NCI-H748 (cell line): ENCODE measurements at regions not wholly inside any gene's neighbourhood (a gene's known extent, or its start where the extent isn't known, plus 50 kb on each side); places are given as distances from the start of the nearest gene placed in this dataset.

Experiments used
- DNase-seq: peaks from one replicate; lab custom pipeline; 2025; ENCODE audit not compliant: unreplicated experiment; lab: John Stamatoyannopoulos, UW

DNA sequence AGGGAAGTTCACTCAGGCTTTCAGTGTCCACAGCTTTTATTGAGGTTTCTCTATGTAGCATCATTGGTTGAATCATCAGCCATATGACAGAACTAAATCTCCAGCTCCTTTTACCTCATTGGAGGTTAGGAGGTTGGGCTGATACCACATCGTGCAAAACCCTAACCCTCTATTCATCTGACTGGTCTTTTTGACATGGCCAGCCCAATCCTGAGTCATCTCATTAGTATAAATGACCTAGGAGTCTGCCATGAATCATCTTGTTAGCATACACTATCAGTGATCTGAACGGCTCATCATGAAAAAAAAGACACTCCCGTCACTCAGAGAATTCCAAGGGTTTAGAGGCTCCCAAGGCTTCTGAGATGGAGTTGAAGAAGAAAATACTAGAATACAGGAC is 669.8 kb upstream of the POT1 start:
- DNase-seq = no peak

DNA sequence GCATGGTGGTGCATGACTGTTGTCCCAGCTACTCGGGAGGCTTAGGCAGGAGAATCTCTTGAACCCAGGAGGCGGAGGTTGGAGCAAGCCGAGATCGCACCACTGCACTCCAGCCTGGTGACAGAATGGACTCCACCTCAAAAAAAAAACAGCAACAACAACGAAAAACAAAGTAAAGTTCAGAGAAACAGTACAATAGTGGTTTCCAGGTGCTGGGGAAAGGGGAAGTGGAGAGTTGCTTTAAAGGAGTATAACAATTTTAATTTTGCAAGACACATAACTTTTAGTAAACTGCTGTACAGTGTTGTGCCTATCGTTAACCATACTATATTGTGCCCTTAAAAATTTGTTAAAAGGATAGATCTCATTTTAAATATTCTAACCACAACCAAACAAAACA is 662.7 kb upstream of the POT1 start:
- no peak for DNase-seq

DNA sequence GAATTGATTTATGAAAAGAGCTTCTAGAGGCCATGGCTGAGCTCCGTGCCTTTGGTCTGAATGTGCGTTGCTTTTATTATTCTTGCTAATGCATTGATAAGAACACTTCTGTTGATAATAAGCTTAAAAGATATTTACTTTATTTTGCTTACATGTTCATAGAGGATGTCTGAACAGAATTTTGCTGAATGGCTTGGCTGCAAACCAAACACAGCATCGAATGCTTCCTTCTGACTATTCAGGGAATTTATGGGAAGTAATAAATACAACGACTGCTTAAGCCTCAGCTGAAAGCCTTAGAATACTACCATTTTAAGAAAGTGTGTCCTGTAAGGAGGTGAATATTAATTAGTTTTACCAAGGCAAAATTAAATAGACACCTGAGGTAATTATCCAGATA is 643.5 kb upstream of the POT1 start:
- DNase-seq = no peak

DNA sequence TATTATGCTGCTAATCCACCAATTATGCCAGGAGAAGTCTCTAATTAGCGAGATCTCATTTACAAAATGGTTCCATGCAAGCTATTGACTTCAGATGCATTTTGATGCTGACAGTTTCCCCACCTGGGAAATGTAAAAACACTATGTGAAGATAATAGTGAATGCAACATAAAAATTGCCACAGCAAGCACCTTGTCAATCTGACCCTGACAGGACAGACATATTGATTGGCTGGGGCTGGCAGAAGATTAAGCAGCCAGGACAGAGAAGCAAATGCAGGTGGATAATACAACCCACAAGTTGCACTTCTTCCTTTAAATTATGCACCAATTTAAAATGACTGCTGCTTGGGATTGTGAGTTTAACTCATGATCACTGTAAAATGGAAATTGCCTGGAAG is 642.8 kb upstream of the POT1 start:
- DNase-seq = no peak

DNA sequence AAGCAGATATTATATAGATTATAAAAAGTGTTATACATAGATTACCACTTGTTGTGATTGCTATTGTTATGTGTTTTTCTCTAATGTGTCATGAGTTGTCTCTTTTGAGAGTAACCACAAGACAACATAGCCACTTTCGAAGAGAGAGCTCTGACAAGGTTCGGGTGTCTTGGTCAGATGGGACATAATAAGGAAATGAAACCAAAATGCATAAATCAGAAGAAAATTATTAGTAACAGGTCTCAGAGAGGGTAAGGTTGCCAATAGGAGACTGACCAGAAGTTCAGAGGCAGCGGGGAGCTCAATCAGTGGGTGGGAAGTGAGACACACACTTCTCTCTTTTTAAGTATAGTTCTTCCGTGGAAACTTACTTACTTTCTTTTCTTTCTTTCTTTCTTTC is 639.2 kb upstream of the POT1 start:
- no peak for DNase-seq

DNA sequence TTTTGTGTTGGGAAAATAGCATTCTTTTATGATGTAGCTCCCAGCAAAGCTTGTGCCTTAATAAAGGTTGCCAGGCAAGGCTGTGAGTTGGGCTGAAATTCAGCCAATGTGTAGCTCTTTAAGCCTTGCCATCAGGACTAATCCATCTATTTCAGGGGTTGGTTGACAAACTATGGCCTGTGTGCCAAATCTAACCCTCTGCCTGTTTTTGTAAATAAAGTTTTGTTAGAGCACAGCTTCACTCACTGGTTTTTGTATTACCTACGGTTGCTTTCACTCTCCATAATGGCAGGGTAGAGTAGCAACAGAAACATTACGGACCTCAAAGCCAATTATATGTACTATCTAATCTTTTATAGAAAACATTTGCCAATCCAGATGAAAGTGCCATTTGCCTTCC is 638.1 kb upstream of the POT1 start:
- peak; percentile 15 for DNase-seq

DNA sequence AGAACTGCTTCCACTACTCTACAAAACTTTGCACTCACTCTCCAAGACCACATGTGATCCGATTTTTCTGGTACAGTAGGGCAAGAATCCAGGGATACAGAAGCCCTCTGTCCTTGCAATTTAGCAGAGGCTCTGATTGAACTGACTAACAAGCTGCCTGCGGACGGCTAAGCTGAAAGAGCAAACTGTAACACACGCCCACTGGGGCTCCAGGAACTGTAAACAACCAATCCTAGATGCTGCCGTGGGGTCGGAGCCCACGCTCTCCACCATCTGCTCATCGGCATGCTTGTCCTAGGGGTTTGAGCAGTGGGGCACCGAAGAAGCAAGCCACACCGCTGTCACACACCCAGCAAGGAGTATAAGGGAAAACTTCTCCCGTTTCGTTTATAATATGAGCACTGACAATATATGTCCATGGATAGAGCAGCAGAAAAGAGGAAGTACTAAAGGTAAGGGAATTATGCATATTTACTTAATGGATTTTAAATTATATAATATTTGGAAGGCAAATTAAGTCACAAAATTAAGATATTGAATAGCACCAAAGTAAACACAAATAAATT is 634.4 kb upstream of the POT1 start:
- DNase-seq = peak; percentile 90

DNA sequence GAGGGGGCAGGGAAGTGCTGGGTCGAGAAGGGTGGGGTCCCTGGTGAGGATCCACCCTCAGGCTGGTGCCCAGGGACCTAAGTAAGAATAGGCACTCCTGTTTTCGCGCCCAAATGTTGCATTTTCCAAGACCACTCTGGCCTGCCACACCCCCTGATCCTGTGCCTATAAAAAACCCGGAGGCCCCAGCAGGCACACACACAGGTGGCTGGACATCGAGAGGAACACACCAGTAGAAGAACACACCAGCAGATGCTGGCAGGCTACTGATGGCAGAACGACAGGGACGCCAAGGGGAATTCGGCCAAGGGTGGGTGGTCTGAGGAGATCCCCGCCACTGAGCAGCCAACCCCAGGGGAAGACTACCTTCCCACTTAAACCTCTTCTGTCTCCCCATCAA is 633.9 kb upstream of the POT1 start:
- peak; percentile 77 for DNase-seq

DNA sequence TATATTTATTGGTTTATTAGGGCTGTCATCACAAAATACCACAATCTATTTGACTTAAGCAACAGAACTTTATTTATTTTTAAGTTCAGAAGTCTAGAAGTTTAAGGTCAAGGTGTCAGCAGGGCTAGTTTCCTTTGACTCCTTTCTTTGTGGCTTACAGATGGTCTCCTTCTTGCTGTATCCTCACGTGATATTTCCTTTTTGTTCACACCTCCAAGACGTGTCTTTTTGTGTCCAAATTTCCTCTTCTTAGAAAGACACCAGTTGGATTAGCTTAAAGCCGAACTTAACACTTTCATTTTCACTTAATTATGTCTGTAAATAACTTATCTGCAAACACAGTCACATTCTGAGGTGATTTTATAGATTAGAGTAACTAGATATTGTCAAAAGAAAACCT is 631.4 kb upstream of the POT1 start:
- DNase-seq = no peak

DNA sequence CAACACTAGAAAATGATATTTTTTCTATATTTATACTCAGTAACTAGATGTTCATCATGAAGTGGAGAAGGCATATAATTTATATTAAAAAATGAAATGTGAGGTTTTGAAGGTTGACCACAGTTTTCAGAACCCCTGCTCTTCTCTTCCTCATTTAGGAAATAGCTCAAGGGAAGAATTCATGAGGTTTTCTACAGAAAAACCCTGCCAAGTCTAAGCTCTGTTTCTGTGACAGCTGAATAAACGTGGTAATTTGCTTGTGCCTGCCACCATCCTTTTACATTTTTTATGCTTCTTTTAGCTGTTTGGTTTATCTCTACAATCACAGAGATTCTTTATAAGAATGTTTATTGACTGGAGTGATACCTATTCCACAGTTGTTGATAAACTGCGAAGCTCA is 630.3 kb upstream of the POT1 start:
- peak; percentile 28 for DNase-seq

DNA sequence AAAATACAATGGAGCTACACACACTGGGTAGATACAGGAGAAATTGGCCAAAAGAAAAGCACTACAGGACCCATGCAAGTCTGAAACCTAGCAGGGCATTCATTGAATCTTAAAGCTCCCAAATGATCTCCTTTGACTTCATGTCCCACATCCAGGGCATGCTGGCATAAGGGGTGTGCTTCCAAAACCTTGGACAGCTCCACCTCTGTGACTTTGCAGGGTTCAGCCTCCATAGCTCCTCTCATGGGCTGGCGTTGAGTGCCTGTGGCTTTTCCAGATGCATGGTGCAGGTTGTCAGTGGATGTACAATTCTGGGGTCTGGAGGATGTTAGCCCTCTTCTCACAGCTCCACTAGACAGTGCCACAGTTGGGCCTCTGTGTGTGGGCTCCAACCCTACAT is 626.3 kb upstream of the POT1 start:
- no peak for DNase-seq

- DNase-seq = no peak
Measured at GRCh38 chr7:125551008-125551407, 621.4 kb upstream of the POT1 start.

GRCh38 chr7:125547505-125547904 is 617.9 kb upstream of the POT1 start:
- DNase-seq = no peak

- no peak for DNase-seq
Measured at GRCh38 chr7:125530553-125530952, 600.9 kb upstream of the POT1 start.

DNA sequence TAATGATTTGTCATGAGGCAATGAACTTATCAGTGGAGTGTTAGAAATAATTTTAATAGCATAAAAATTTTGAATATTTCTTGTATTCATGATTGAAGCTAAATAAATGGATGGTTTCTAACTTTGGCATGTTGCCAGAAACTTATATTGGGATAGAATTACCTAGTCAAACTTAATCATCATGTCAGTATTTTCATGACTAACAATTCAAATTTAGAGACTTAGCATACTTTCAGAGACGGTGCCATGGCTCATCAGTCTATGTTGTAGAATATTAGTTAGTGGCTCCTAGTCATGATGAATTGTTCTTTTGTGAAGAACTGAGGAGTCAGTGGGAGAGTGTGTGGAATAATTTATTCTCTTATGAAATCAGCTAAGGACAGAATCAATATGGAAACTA is 599.6 kb upstream of the POT1 start:
- no peak for DNase-seq

- no peak for DNase-seq
Measured at GRCh38 chr7:125526958-125527357, 597.3 kb upstream of the POT1 start.

DNA sequence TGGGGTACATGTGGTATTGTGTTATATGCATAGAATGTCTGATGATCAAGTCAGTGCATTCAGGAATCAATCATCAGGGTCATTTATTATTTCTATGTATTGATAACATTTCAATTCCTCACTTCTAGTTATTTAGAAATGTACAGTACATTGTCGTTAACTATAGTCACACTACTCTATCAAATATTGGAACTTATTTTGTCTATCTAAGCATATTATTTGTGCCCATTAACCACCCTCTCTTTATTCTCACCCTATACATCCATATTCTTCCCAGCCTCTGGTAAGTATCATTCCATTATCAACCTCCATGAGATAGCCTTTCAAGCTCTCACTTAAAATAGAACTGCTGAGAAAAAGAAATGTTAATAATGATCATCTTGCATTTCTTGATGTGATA is 596.5 kb upstream of the POT1 start:
- no peak for DNase-seq

- DNase-seq = peak; percentile 73
Measured at GRCh38 chr7:125516194-125516593, 586.6 kb upstream of the POT1 start.

GRCh38 chr7:125512373-125512772 is 582.7 kb upstream of the POT1 start:
- DNase-seq = no peak

DNA sequence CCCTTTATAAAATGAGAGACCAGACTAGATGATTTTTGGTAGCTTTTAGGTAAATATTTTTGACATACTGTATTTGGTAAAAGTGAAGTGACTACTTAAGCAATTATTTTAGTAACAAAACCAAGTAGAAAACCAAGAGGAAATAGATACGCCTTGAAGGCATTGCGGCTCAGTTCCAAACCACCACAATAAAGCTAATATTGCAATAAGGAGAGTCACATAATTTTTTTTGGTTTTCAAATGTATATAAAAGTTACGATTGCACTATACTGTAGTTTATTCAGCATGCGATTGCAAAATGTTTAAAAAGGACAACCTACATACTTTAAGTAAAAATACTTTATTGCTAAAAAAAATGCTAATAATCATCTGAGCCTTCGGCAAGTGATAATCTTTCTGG is 581.7 kb upstream of the POT1 start:
- DNase-seq = no peak

DNA sequence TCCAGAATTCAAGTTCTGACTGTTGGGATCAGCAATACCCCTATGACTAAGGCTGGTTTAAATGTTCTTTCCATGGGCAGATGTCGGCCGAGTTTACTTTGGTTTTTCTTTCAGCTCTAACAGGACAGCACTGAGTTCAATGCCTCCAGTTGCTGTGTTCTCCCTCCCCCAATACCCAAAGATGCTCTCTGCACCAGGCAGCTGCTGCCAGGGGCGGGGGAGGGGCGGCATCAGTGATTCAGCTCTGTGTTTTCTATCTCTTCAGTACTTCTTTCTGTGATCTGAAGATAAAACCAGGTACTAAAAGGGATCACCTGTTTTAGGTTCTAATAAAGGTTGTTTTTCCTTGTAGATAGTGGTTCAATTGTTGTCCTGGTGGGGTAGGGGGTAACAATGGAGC is 576.7 kb upstream of the POT1 start:
- DNase-seq = no peak

GRCh38 chr7:125504848-125505247 is 575.2 kb upstream of the POT1 start:
- no peak for DNase-seq

- no peak for DNase-seq
Measured at GRCh38 chr7:125495997-125496396, 566.4 kb upstream of the POT1 start.

DNA sequence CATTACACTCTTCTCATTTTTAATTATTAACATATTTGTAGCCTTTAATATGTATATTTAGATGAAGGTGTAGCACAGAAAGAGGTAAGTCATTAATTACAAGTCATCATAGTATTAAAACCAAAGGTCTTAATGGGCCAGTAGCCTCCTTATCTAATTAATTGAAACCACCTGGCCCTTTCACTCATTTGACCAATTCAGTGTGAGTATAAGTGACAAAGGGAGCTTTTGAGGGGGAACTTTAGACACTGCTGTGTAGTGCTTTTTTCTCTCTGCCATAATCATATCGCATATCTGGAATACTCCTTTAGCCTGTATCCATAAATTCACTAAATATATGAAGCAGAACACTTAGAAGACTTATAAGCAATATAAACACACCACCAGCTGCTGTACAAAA is 562.9 kb upstream of the POT1 start:
- no peak for DNase-seq
